Endothelial cell (in vitro differentiated cells): ENCODE measurements at regions not wholly inside any gene's neighbourhood (a gene's known extent, or its start where the extent isn't known, plus 50 kb on each side); places are given as distances from the start of the nearest gene placed in this dataset.

Experiments
- DNase-seq: peaks from one replicate; pipeline ENCODE4 v3.0.0; 2021; ENCODE audit warnings: low spot score
- H3K27ac Mint-ChIP-seq: one replicate; pipeline ENCODE4 v1.8.0; 2021; ENCODE audit warnings: mixed read lengths, inconsistent platforms; ENCODE audit not compliant: unreplicated experiment
- H3K27me3 Mint-ChIP-seq: one replicate; pipeline ENCODE4 v1.8.0; 2021; ENCODE audit warnings: mild to moderate bottlenecking, moderate library complexity, mixed read lengths, inconsistent platforms; ENCODE audit not compliant: unreplicated experiment
- H3K36me3 Mint-ChIP-seq: one replicate; pipeline ENCODE4 v1.8.0; 2021; ENCODE audit warnings: mild to moderate bottlenecking, low read depth, mixed read lengths, inconsistent platforms; ENCODE audit not compliant: unreplicated experiment
- H3K4me1 Mint-ChIP-seq: one replicate; pipeline ENCODE4 v1.8.0; 2021; ENCODE audit warnings: mild to moderate bottlenecking, mixed read lengths, inconsistent platforms; ENCODE audit not compliant: unreplicated experiment
- H3K4me3 Mint-ChIP-seq: one replicate; pipeline ENCODE4 v1.8.0; 2021; ENCODE audit warnings: mild to moderate bottlenecking, mixed read lengths, inconsistent platforms; ENCODE audit not compliant: unreplicated experiment
- H3K9me3 Mint-ChIP-seq: one replicate; pipeline ENCODE4 v1.8.0; 2021; ENCODE audit warnings: mixed read lengths, inconsistent platforms; ENCODE audit not compliant: unreplicated experiment
- TF ChIP-seq, protein P1 (sequence below): fragments of 200-600 bp; sonication (generic); IDR thresholded peaks from one replicate; pipeline ENCODE4 v1.5.0; 2021; ENCODE audit warnings: antibody characterized with exemption; ENCODE audit not compliant: unreplicated experiment

DNA sequence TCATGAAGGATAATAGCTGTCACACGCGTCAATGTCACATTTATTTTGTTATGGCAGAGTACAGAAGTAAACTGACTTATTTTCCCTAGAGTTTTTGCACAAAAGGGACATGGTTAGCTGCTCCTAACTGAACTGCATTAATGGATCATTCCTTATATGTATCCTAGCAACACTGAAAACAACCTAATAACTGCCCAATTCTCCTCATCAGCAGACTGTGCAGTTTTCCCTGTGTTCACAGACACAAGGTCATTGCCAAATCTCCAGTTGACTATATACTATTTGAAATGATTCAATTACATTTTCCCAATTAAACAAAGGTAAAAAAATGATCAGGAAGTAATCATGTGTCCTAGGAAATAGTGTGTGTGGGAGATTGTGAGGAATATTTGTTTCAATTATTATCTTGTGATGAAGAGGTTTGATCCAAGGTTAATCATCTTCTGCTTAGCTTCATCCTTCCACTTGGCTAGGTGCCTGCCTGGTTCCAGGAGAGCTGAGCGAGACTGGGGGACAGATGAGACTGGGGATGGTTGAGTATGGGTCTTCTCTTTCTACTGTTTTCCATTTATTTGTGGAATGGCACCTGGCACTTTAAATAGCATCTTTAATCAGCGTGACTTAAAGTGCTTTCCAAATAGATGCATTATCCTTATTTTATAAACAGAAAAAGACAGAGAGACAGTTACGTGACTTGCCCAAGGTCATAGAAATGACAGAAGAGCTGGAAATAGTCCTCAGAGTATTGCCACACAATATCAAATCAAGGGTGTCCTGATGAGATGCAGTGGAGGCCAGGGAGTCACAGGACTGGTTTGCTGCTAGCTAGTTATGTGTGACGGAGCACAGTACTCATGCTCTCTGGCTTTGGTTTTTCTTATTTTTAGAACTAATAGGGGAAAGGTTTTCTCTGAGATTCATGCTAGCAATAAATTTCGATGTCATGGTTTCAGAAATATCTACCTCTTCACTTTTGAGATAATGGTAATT, 335.6 kb downstream of the PIK3C3 start:
- H3K9me3 Mint-ChIP-seq = no peaks in the 10 kb centered on the region
- no peak for DNase-seq
- H3K4me3 Mint-ChIP-seq = no peak overlapping the region
- no peaks in the 10 kb centered on the region for H3K36me3 Mint-ChIP-seq
- no peaks in the 10 kb centered on the region for H3K4me1 Mint-ChIP-seq
- TF ChIP-seq, protein P1, sequence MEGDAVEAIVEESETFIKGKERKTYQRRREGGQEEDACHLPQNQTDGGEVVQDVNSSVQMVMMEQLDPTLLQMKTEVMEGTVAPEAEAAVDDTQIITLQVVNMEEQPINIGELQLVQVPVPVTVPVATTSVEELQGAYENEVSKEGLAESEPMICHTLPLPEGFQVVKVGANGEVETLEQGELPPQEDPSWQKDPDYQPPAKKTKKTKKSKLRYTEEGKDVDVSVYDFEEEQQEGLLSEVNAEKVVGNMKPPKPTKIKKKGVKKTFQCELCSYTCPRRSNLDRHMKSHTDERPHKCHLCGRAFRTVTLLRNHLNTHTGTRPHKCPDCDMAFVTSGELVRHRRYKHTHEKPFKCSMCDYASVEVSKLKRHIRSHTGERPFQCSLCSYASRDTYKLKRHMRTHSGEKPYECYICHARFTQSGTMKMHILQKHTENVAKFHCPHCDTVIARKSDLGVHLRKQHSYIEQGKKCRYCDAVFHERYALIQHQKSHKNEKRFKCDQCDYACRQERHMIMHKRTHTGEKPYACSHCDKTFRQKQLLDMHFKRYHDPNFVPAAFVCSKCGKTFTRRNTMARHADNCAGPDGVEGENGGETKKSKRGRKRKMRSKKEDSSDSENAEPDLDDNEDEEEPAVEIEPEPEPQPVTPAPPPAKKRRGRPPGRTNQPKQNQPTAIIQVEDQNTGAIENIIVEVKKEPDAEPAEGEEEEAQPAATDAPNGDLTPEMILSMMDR = no peak
- H3K27me3 Mint-ChIP-seq = no peaks in the 10 kb centered on the region
- H3K27ac Mint-ChIP-seq = no peak overlapping the region

DNA sequence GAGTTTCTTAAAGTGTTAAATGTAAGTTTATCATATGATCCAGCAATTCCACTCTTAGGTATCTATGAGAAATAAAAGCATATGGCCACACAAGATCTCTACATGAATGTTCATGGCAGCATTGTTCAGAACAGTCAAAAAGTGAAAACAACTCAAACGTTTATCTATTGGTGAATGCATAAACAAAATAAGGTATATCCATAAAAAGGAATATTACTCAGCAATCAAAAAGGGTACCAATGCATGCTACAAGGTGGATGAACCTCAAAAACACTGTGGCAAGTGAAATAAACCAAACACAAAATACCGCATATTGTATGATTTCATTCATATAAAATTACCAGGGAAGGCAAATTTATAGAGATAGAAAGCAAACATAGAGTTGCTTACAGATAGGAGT, 337.6 kb downstream of the PIK3C3 start:
- TF ChIP-seq, protein P1 = no peak
- peaks cover 1% of the 10 kb centered on the region for H3K27me3 Mint-ChIP-seq
- no peak overlapping the region for H3K4me3 Mint-ChIP-seq
- no peaks in the 10 kb centered on the region for H3K4me1 Mint-ChIP-seq
- no peaks in the 10 kb centered on the region for H3K9me3 Mint-ChIP-seq
- no peak overlapping the region for H3K27ac Mint-ChIP-seq
- no peak for DNase-seq
- no peaks in the 10 kb centered on the region for H3K36me3 Mint-ChIP-seq

DNA sequence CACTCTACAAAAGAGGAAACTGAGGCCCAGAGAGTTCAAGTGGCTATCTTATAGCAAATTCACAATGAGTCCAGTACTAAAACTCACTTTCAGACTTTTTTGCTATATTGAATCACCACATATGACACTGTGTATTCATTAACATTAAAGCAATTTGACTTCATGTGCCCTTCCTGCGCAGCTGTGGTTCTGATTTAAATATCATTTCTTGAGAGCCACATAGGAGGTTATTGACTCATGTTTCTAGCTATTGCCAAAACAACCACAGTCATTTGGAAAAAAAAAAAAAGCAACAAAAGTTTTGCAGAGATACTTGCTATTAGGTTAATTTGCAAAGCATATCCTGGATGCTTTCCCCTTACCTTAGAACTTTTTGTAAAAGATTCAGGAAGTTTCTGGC, 341.2 kb downstream of the PIK3C3 start:
- H3K36me3 Mint-ChIP-seq = no peaks in the 10 kb centered on the region
- no peak overlapping the region for H3K27ac Mint-ChIP-seq
- TF ChIP-seq, protein P1 = no peak
- H3K27me3 Mint-ChIP-seq = peaks cover 3% of the 10 kb centered on the region
- no peak overlapping the region for H3K4me3 Mint-ChIP-seq
- H3K9me3 Mint-ChIP-seq = no peaks in the 10 kb centered on the region
- no peaks in the 10 kb centered on the region for H3K4me1 Mint-ChIP-seq
- no peak for DNase-seq

DNA sequence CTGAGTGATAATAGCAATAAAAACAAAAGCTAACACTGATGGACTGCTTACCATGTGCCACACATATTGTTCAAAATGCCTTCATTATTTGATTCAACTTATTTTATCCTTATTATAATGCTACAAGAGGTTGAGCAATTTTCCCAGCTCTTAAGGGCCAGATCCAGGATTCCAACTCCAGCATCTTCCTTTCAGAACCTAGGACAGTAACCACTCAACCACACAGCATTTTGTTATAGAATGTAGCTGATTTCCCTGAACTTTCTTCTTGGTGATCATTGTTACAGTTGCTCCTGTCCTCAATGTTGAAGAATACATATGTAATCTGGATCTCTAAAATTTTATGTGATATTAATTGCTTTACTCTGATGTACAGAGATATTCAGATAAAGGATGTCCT, 341.7 kb downstream of the PIK3C3 start:
- H3K27me3 Mint-ChIP-seq = peaks cover 3% of the 10 kb centered on the region
- TF ChIP-seq, protein P1 = no peak
- no peak overlapping the region for H3K27ac Mint-ChIP-seq
- H3K4me3 Mint-ChIP-seq = no peak overlapping the region
- no peaks in the 10 kb centered on the region for H3K36me3 Mint-ChIP-seq
- no peaks in the 10 kb centered on the region for H3K9me3 Mint-ChIP-seq
- DNase-seq = no peak
- no peaks in the 10 kb centered on the region for H3K4me1 Mint-ChIP-seq
